WTC11 (cell line): ENCODE measurements at regions not wholly inside any gene's neighbourhood (a gene's known extent, or its start where the extent isn't known, plus 50 kb on each side); places are given as distances from the start of the nearest gene placed in this dataset.

Experiments used
- ATAC-seq: fragments of 200-7000 bp; cut with Tn5 transposase; 2 replicates; pipeline ENCODE4 v1.10.0; 2021; ENCODE audit warnings: mild to moderate bottlenecking, moderate library complexity
- CTCF ChIA-PET: fragments of 300-600 bp; sonication (Branson Sonifier 250); formaldehyde crosslinking; loops from one replicate; lab custom pipeline; 2021; ENCODE audit warnings: antibody characterized with exemption; lab: Charles Lee
- POLR2A ChIA-PET: fragments of 350-600 bp; sonication (Branson Sonifier 250); formaldehyde crosslinking; loops from one replicate; lab custom pipeline; 2021; ENCODE audit warnings: antibody characterized with exemption; lab: Charles Lee
- DNase-seq: peaks from one replicate; pipeline ENCODE4 v3.0.0; 2021; ENCODE audit warnings: low spot score
- H3K27ac Mint-ChIP-seq: 2 replicates; pipeline ENCODE4 v1.8.0; 2021; ENCODE audit warnings: mixed read lengths
- H3K27me3 Mint-ChIP-seq: 2 replicates; pipeline ENCODE4 v1.8.0; 2021; ENCODE audit warnings: low read depth, mild to moderate bottlenecking, moderate library complexity, mixed read lengths
- H3K36me3 Mint-ChIP-seq: 2 replicates; pipeline ENCODE4 v1.8.0; 2021; ENCODE audit warnings: mixed read lengths
- H3K4me1 Mint-ChIP-seq: 2 replicates; pipeline ENCODE4 v1.8.0; 2022; ENCODE audit warnings: mixed read lengths
- H3K4me3 Mint-ChIP-seq: 2 replicates; pipeline ENCODE4 v1.8.0; 2021; ENCODE audit warnings: mild to moderate bottlenecking, moderate library complexity, mixed read lengths
- H3K9me3 Mint-ChIP-seq: 2 replicates; pipeline ENCODE4 v1.8.0; 2021; ENCODE audit warnings: mixed read lengths
- EMX1 ChIP-seq: fragments of 250-450 bp; sonication (Bioruptor Pico); IDR thresholded peaks from 2 replicates; pipeline ENCODE4 v1.8.0; 2021; ENCODE audit warnings: mild to moderate bottlenecking
- FOXP1 ChIP-seq: sonication (generic); formaldehyde crosslinking; IDR thresholded peaks from 2 replicates; pipeline ENCODE4 v1.8.0; 2022; ENCODE audit warnings: missing genetic modification reagents, mild to moderate bottlenecking, moderate library complexity, borderline replicate concordance
- SOX15 ChIP-seq: fragments of 250-450 bp; sonication (Bioruptor Pico); IDR thresholded peaks from 2 replicates; pipeline ENCODE4 v1.9.0; 2021; ENCODE audit warnings: mild to moderate bottlenecking
- ZNF396 ChIP-seq: fragments of 250-450 bp; sonication (Bioruptor Pico); IDR thresholded peaks from 2 replicates; pipeline ENCODE4 v1.8.0; 2021; ENCODE audit warnings: mild to moderate bottlenecking, moderate library complexity, borderline replicate concordance
- ZNF416 ChIP-seq: fragments of 250-450 bp; sonication (Bioruptor Pico); IDR thresholded peaks from 2 replicates; pipeline ENCODE4 v1.9.0; 2021; ENCODE audit warnings: mild to moderate bottlenecking, inconsistent platforms
- TF ChIP-seq, protein P1 (sequence below): sonication (generic); formaldehyde crosslinking; IDR thresholded peaks from 2 replicates; pipeline ENCODE4 v1.8.0; 2022; ENCODE audit warnings: missing genetic modification reagents
- TF ChIP-seq, protein P2 (sequence below): sonication (generic); formaldehyde crosslinking; IDR thresholded peaks from 2 replicates; pipeline ENCODE4 v1.8.1; 2022; ENCODE audit warnings: missing genetic modification reagents, borderline replicate concordance
- TF ChIP-seq, protein P3 (sequence below): sonication (generic); formaldehyde crosslinking; IDR thresholded peaks from 2 replicates; pipeline ENCODE4 v1.8.0; 2022; ENCODE audit warnings: mild to moderate bottlenecking, missing genetic modification reagents
- TF ChIP-seq, protein P4 (sequence below): fragments of 250-450 bp; sonication (Bioruptor Pico); IDR thresholded peaks from 2 replicates; pipeline ENCODE4 v2.1.2; 2022; ENCODE audit warnings: mild to moderate bottlenecking, moderate library complexity
- TF ChIP-seq, protein P5 (sequence below): sonication (generic); formaldehyde crosslinking; IDR thresholded peaks from 2 replicates; pipeline ENCODE4 v1.8.0; 2022; ENCODE audit warnings: mild to moderate bottlenecking, missing genetic modification reagents
- TF ChIP-seq, protein P6 (sequence below): sonication (generic); formaldehyde crosslinking; IDR thresholded peaks from 2 replicates; pipeline ENCODE4 v1.8.1; 2022; ENCODE audit warnings: mild to moderate bottlenecking, missing genetic modification reagents, moderate library complexity, borderline replicate concordance
- TF ChIP-seq, protein P7 (sequence below): sonication (generic); formaldehyde crosslinking; IDR thresholded peaks from 2 replicates; pipeline ENCODE4 v1.8.1; 2023; ENCODE audit warnings: mild to moderate bottlenecking, missing genetic modification reagents, moderate library complexity
- TF ChIP-seq, protein P8 (sequence below): fragments of 250-450 bp; sonication (Bioruptor Pico); IDR thresholded peaks from 2 replicates; pipeline ENCODE4 v1.9.0; 2021; ENCODE audit warnings: mild to moderate bottlenecking

DNA sequence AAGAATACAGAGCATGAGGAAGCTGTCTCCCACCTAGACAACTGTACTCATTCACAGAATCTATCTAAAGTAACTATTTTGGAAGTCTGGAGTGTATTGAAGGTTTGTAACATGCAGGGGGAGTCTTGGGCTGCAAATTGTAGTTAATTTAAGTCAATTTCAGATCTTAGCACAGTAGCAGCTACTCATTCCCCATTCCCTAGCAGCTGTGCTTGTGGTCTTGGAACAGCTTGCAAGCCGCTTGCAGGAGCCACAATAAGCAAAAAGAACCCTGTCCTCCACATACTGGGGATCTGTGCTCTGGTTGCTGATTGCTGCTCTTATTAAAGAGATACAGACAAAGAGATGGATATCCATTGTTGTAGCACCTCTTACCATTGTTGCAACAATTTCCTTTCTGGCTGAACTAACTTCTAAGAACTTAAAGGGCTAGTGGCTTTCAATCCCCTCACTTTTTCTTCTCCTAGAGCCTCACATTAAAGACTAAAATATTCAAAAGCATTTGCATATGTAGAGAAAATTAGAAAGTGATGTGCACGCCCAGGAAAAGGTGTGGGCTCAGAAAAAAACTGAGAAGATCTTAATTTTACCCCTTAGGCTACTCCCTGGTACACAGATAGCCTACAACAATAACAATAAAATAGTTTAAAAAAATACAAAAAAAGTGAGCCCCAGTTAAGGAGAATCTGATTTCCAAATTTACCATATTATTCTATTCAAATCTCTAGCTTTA is 1775.1 kb upstream of the PIK3C3 start (continued):
- TF ChIP-seq, protein P1, sequence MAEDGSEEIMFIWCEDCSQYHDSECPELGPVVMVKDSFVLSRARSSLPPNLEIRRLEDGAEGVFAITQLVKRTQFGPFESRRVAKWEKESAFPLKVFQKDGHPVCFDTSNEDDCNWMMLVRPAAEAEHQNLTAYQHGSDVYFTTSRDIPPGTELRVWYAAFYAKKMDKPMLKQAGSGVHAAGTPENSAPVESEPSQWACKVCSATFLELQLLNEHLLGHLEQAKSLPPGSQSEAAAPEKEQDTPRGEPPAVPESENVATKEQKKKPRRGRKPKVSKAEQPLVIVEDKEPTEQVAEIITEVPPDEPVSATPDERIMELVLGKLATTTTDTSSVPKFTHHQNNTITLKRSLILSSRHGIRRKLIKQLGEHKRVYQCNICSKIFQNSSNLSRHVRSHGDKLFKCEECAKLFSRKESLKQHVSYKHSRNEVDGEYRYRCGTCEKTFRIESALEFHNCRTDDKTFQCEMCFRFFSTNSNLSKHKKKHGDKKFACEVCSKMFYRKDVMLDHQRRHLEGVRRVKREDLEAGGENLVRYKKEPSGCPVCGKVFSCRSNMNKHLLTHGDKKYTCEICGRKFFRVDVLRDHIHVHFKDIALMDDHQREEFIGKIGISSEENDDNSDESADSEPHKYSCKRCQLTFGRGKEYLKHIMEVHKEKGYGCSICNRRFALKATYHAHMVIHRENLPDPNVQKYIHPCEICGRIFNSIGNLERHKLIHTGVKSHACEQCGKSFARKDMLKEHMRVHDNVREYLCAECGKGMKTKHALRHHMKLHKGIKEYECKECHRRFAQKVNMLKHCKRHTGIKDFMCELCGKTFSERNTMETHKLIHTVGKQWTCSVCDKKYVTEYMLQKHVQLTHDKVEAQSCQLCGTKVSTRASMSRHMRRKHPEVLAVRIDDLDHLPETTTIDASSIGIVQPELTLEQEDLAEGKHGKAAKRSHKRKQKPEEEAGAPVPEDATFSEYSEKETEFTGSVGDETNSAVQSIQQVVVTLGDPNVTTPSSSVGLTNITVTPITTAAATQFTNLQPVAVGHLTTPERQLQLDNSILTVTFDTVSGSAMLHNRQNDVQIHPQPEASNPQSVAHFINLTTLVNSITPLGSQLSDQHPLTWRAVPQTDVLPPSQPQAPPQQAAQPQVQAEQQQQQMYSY (CRISPR knock-in tag): no peak
- TF ChIP-seq, protein P2, sequence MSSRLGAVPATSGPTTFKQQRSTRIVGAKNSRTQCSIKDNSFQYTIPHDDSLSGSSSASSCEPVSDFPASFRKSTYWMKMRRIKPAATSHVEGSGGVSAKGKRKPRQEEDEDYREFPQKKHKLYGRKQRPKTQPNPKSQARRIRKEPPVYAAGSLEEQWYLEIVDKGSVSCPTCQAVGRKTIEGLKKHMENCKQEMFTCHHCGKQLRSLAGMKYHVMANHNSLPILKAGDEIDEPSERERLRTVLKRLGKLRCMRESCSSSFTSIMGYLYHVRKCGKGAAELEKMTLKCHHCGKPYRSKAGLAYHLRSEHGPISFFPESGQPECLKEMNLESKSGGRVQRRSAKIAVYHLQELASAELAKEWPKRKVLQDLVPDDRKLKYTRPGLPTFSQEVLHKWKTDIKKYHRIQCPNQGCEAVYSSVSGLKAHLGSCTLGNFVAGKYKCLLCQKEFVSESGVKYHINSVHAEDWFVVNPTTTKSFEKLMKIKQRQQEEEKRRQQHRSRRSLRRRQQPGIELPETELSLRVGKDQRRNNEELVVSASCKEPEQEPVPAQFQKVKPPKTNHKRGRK (CRISPR knock-in tag): no peak
- TF ChIP-seq, protein P3, sequence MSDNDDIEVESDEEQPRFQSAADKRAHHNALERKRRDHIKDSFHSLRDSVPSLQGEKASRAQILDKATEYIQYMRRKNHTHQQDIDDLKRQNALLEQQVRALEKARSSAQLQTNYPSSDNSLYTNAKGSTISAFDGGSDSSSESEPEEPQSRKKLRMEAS (CRISPR knock-in tag): no peak
- no peak for TF ChIP-seq FOXP1
- TF ChIP-seq, protein P4, sequence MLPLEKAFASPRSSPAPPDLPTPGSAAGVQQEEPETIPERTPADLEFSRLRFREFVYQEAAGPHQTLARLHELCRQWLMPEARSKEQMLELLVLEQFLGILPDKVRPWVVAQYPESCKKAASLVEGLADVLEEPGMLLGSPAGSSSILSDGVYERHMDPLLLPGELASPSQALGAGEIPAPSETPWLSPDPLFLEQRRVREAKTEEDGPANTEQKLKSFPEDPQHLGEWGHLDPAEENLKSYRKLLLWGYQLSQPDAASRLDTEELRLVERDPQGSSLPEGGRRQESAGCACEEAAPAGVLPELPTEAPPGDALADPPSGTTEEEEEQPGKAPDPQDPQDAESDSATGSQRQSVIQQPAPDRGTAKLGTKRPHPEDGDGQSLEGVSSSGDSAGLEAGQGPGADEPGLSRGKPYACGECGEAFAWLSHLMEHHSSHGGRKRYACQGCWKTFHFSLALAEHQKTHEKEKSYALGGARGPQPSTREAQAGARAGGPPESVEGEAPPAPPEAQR (CRISPR knock-in tag): no peak

DNA sequence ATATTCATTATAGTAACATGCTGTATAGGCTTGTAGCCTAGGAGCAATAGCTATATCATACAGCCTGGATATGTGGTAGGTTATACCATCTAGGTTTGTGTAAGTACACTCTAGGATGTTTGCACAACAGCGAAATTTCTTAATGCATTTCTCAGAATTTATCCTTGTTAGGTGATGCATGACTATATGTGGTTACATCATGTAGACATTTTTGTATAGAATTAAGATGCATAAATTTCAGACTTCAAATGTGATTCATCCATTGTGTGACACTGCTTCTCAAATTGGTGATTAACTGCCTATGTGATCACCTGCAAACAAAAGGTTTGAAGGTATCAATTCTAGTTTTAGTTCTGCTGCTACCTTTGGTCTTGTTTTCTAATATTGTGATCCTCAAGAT is 1787.0 kb upstream of the PIK3C3 start:
- no peak overlapping the region for H3K4me3 Mint-ChIP-seq
- no peak for DNase-seq
- TF ChIP-seq, protein P5, sequence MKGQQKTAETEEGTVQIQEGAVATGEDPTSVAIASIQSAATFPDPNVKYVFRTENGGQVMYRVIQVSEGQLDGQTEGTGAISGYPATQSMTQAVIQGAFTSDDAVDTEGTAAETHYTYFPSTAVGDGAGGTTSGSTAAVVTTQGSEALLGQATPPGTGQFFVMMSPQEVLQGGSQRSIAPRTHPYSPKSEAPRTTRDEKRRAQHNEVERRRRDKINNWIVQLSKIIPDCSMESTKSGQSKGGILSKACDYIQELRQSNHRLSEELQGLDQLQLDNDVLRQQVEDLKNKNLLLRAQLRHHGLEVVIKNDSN: no peak
- no peak for TF ChIP-seq ZNF416
- TF ChIP-seq, all 79 proteins: peak for 0
- no peak for ATAC-seq
- peaks cover 7% of the 10 kb centered on the region for H3K4me1 Mint-ChIP-seq
- H3K27ac Mint-ChIP-seq: no peak overlapping the region
- H3K27me3 Mint-ChIP-seq: no peaks in the 10 kb centered on the region
- H3K36me3 Mint-ChIP-seq: no peaks in the 10 kb centered on the region
- ChIA-PET POLR2A (no interaction called here), CTCF (interaction anchor here (0.7 kb wide), 1 partner anchor 9 kb away, joined by 3 read pairs; no protein-coding TSS in a partner anchor)
- no peaks in the 10 kb centered on the region for H3K9me3 Mint-ChIP-seq

DNA sequence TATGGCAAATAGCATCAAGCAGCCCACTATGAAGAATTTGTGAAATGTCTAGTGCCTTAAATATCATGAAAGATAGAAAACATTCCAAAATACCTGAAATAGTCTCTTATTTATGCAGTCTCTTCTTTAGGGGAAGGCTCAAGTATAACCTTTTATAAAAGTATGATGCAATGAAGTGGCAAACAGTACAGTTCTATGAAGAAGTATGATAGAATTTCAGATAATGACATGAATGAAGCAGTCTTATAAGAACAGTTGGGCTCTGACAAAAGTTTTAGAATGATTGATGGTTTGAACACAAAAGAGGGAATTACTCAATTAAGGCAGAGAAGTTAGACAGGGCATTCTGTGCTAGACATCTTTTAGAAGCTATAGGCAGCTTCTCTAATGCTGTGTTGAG is 1791.8 kb upstream of the PIK3C3 start:
- Mint-ChIP-seq H3K27me3 (no peaks in the 10 kb centered on the region), H3K9me3 (no peaks in the 10 kb centered on the region), H3K27ac (no peak overlapping the region), H3K36me3 (no peaks in the 10 kb centered on the region), H3K4me1 (peaks cover 12% of the 10 kb centered on the region), H3K4me3 (no peak overlapping the region)
- TF ChIP-seq SOX15 (CRISPR knock-in tag) (no peak), ZNF396 (CRISPR knock-in tag) (no peak), EMX1 (CRISPR knock-in tag) (no peak)
- TF ChIP-seq, protein P6, sequence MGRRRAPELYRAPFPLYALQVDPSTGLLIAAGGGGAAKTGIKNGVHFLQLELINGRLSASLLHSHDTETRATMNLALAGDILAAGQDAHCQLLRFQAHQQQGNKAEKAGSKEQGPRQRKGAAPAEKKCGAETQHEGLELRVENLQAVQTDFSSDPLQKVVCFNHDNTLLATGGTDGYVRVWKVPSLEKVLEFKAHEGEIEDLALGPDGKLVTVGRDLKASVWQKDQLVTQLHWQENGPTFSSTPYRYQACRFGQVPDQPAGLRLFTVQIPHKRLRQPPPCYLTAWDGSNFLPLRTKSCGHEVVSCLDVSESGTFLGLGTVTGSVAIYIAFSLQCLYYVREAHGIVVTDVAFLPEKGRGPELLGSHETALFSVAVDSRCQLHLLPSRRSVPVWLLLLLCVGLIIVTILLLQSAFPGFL: no peak
- TF ChIP-seq, protein P7, sequence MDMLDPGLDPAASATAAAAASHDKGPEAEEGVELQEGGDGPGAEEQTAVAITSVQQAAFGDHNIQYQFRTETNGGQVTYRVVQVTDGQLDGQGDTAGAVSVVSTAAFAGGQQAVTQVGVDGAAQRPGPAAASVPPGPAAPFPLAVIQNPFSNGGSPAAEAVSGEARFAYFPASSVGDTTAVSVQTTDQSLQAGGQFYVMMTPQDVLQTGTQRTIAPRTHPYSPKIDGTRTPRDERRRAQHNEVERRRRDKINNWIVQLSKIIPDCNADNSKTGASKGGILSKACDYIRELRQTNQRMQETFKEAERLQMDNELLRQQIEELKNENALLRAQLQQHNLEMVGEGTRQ (CRISPR knock-in tag): no peak
- TF ChIP-seq, protein P8, sequence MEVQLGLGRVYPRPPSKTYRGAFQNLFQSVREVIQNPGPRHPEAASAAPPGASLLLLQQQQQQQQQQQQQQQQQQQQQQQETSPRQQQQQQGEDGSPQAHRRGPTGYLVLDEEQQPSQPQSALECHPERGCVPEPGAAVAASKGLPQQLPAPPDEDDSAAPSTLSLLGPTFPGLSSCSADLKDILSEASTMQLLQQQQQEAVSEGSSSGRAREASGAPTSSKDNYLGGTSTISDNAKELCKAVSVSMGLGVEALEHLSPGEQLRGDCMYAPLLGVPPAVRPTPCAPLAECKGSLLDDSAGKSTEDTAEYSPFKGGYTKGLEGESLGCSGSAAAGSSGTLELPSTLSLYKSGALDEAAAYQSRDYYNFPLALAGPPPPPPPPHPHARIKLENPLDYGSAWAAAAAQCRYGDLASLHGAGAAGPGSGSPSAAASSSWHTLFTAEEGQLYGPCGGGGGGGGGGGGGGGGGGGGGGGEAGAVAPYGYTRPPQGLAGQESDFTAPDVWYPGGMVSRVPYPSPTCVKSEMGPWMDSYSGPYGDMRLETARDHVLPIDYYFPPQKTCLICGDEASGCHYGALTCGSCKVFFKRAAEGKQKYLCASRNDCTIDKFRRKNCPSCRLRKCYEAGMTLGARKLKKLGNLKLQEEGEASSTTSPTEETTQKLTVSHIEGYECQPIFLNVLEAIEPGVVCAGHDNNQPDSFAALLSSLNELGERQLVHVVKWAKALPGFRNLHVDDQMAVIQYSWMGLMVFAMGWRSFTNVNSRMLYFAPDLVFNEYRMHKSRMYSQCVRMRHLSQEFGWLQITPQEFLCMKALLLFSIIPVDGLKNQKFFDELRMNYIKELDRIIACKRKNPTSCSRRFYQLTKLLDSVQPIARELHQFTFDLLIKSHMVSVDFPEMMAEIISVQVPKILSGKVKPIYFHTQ (CRISPR knock-in tag): no peak
- ChIA-PET CTCF (no interaction called here), POLR2A (no interaction called here)
- no peak for DNase-seq
- ATAC-seq: no peak
